Upper lobe of left lung (tissue), 4 donors: ENCODE measurements at regions not wholly inside any gene's neighbourhood (a gene's known extent, or its start where the extent isn't known, plus 50 kb on each side); places are given as distances from the start of the nearest gene placed in this dataset.

Experiments used
- EP300 ChIP-seq, 4 donors: sonication (generic); formaldehyde crosslinking; IDR thresholded peaks; one replicate each; pipeline ENCODE4 v1.5.1; 2017; ENCODE audit warnings: antibody characterized with exemption in 4 of 4, control low read depth in 2 of 4
- TF ChIP-seq, protein P1 (sequence below), 6 experiments: fragments of 450-650 bp in 4 of 6; fragments of 200-600 bp in 2 of 6; sonication (generic) in 2 of 6; IDR thresholded peaks; one replicate each; pipeline ENCODE4 v1.5.1; 2016 to 2019; ENCODE audit warnings: antibody characterized with exemption in 6 of 6

DNA sequence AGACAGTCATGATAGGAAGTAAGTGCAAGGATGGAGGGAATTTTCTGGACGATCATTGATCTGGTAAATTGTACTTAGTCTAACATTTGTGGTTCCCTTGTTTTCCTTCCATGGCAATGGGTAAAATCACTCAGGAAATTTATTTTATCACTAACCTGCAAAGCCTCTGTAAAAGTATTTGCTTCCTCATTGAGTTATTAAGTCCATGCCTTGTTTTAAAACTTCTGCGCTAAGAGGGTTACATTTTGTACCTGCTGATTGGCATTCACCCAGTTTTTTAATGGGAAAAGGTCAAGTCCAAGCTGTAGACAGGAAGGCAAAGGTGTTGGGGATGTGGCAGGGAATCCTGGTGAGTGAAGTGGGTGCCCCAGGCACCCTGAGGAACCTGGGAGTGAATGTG lies 146.2 kb upstream of the NR2F2 start:
- TF ChIP-seq EP300 (IDR thresholded peaks at IDR 0.05): no peak
- TF ChIP-seq, protein P1, sequence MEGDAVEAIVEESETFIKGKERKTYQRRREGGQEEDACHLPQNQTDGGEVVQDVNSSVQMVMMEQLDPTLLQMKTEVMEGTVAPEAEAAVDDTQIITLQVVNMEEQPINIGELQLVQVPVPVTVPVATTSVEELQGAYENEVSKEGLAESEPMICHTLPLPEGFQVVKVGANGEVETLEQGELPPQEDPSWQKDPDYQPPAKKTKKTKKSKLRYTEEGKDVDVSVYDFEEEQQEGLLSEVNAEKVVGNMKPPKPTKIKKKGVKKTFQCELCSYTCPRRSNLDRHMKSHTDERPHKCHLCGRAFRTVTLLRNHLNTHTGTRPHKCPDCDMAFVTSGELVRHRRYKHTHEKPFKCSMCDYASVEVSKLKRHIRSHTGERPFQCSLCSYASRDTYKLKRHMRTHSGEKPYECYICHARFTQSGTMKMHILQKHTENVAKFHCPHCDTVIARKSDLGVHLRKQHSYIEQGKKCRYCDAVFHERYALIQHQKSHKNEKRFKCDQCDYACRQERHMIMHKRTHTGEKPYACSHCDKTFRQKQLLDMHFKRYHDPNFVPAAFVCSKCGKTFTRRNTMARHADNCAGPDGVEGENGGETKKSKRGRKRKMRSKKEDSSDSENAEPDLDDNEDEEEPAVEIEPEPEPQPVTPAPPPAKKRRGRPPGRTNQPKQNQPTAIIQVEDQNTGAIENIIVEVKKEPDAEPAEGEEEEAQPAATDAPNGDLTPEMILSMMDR (IDR thresholded peaks at IDR 0.05): no peak
